Esophagus muscularis mucosa (tissue), 3 donors: ENCODE measurements at regions not wholly inside any gene's neighbourhood (a gene's known extent, or its start where the extent isn't known, plus 50 kb on each side); places are given as distances from the start of the nearest gene placed in this dataset.

ENCODE experiments used
- POLR2A ChIP-seq: fragments of 450-650 bp; IDR thresholded peaks from one replicate; pipeline ENCODE4 v1.6.1; 2017; ENCODE audit warnings: antibody characterized with exemption, moderate library complexity, mild to moderate bottlenecking, low read depth
- POLR2AphosphoS5 ChIP-seq, 2 donors: sonication (generic); formaldehyde crosslinking; IDR thresholded peaks; one replicate each; pipeline ENCODE4 v1.6.1; 2017; ENCODE audit warnings: antibody characterized with exemption in 2 of 2
- TF ChIP-seq, protein P1 (sequence below), 3 experiments: fragments of 200-600 bp in 2 of 3; fragments of 450-650 bp in 1 of 3; sonication (generic) in 2 of 3; IDR thresholded peaks; one replicate each; pipeline ENCODE4 v1.5.1; 2017 to 2019; ENCODE audit warnings: antibody characterized with exemption in 3 of 3, mild to moderate bottlenecking in 2 of 3, moderate library complexity in 1 of 3

DNA sequence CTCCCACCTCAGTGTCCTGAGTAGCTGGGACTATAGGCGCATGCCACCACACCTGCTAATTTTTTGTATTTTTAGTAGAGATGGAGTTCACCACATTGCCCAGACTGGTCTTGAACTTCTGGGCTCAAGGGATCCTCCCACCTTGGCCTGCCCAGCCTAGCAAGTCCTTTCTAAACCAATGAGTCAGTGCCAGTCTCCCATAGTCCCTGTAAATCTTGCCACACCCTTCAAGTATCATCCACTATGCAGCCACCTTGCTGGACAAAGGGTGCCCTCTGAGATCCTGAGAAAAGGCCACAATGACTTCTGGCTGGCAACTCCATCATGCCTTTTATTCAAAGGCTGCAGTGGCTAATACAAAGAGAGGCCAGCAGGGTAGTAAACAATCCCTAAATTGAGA, 184.0 kb downstream of the ABHD5 start:
- no peak for TF ChIP-seq POLR2A
- TF ChIP-seq POLR2AphosphoS5 (IDR thresholded peaks at IDR 0.05), result no peak
- TF ChIP-seq, protein P1, sequence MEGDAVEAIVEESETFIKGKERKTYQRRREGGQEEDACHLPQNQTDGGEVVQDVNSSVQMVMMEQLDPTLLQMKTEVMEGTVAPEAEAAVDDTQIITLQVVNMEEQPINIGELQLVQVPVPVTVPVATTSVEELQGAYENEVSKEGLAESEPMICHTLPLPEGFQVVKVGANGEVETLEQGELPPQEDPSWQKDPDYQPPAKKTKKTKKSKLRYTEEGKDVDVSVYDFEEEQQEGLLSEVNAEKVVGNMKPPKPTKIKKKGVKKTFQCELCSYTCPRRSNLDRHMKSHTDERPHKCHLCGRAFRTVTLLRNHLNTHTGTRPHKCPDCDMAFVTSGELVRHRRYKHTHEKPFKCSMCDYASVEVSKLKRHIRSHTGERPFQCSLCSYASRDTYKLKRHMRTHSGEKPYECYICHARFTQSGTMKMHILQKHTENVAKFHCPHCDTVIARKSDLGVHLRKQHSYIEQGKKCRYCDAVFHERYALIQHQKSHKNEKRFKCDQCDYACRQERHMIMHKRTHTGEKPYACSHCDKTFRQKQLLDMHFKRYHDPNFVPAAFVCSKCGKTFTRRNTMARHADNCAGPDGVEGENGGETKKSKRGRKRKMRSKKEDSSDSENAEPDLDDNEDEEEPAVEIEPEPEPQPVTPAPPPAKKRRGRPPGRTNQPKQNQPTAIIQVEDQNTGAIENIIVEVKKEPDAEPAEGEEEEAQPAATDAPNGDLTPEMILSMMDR (IDR thresholded peaks at IDR 0.05), result no peak
